GM13976 (cell line): ENCODE measurements at regions not wholly inside any gene's neighbourhood (a gene's known extent, or its start where the extent isn't known, plus 50 kb on each side); places are given as distances from the start of the nearest gene placed in this dataset.

Experiments
- DNase-seq: peaks from one replicate; pipeline ENCODE4 v3.0.0; 2012; ENCODE audit warnings: low spot score
- CTCF ChIP-seq: IDR thresholded peaks from 2 replicates; pipeline ENCODE4 v1.5.1; 2012; ENCODE audit warnings: borderline replicate concordance, mild to moderate bottlenecking; ENCODE audit not compliant: insufficient read depth; ENCODE audit errors: extremely low read depth, missing control alignments, control extremely low read depth
- in situ Hi-C: fragments of 300-500 bp; cut with MboI; formaldehyde crosslinking; loops from one replicate; pipeline ENCODE4 v1.12.0; 2022; ENCODE audit warnings: low sequenced_read_pairs, mixed read lengths, inconsistent platforms; ENCODE audit not compliant: unreplicated experiment

GRCh38 chr3:88574146-88574545, 424.4 kb downstream of the C3orf38 start:
- in situ Hi-C loops = no loop called here
- TF ChIP-seq CTCF = no peak
- no peak for DNase-seq

GRCh38 chr3:88584451-88584850, 434.7 kb downstream of the C3orf38 start:
- in situ Hi-C loops = no loop called here
- DNase-seq = no peak
- TF ChIP-seq CTCF = no peak

- DNase-seq = no peak
- no peak for TF ChIP-seq CTCF
- in situ Hi-C loops = no loop called here
These were observed 436.4 kb downstream of the C3orf38 start for GRCh38 chr3:88586121-88586640.

DNA sequence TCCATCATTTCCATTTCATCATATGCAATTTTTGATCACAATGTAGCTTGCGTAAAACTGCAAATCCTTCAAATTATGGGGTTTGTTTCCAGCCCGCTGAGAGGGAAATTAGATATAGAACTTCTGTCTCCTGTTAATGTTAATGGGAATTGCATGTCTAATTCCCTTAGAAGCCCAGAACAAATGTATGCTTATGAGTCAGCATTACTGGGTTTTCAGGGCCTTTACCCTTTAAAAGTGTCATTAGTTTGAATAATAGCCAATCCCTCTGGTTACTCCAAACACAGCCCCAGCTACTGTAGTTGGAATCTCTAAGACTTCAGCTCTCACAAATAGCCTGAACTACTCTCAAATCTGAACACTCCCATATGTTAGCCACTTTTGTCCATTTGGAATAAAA, 439.4 kb downstream of the C3orf38 start:
- no peak for DNase-seq
- in situ Hi-C loops = no loop called here

DNA sequence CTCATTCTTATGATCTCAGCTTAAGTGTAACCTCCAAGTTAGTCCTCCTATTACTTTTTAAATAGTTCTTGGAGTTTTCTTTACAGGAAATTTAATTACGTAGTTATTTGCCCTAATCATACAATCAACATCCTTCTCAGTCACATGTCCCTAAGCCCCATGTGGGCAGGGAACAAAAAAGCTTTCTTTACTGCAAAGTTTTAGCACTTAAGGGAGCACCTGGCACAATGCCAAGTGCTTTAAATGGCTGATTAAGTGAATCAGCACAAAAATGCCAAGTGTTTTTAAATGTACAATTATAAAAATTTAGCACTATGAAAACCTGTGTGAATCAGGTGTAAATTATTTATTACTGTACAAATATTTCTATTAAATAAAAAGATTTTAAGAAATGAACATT, 445.3 kb downstream of the C3orf38 start:
- TF ChIP-seq CTCF = no peak
- in situ Hi-C loops = no loop called here
- DNase-seq = no peak

More for the DNA sequence above, 439.4 kb downstream of the C3orf38 start:
- TF ChIP-seq CTCF = no peak

DNA sequence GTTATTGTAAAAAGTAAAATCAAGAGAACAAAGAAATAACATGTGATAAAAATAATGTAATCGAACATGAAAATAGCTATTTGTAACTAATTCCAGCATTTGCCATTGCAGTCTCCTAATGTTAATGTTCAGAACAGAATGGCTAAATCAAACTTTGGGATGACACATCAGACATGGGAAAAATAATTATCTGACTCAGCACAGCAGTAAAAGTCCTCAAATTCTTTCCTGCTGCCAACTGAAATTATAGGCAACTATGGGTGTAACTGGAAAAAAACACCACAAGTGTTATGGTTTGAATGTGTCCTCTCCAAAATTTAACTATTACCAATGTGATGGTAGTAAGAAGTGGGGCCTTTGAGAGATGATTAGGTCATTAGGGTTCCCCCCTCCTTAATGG, 446.7 kb downstream of the C3orf38 start:
- in situ Hi-C loops = no loop called here
- DNase-seq = no peak
- no peak for TF ChIP-seq CTCF

GRCh38 chr3:88610820-88611219, 461.1 kb downstream of the C3orf38 start:
- DNase-seq = no peak
- in situ Hi-C loops = no loop called here

More at GRCh38 chr3:88610820-88611219, 461.1 kb downstream of the C3orf38 start:
- no peak for TF ChIP-seq CTCF
